CD4-positive, alpha-beta T cell treated with Interleukin-15 for 1 hour (primary cell): ENCODE measurements at regions not wholly inside any gene's neighbourhood (a gene's known extent, or its start where the extent isn't known, plus 50 kb on each side); places are given as distances from the start of the nearest gene placed in this dataset.

Experiments used
- DNase-seq: peaks from one replicate; pipeline ENCODE4 v3.0.0-alpha.2; 2020

DNA sequence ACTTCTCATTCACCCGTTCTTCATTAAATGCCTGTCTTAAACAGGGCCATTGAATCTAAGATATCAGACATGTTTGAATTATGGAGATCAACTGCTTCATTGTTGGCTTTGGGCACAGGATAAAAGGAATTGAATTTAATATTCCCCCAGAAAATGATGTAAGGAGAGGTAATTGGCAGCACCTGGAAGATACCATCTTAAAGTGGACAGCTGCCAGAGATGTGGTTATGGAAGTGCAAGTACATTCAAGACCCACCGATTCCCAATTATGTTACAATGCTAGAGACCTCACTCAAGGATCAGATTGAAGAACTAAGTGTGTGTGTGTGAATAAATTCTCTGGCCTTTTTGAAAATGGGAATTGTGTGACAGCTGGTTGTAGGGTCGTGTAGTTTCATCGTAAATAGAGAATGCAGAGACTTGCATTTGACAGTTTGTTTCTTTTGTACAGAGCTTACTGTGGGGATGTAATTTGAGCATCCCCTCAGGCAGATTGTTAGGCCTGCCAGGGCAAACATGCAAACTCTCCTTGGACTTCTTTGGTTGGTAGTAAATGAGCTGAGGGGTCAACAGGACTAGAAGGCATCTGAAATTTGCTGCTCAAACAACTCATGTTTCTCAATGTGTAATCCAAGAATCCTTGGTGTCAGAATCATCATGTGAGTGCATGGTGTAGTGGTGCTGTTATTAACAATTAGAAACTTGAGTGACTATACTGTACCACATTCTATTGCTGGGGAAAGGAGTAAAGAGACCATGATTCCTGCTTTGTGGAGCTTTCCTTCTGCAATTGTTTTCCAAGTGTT, 359.2 kb upstream of the THRB start:
- no peak for DNase-seq

DNA sequence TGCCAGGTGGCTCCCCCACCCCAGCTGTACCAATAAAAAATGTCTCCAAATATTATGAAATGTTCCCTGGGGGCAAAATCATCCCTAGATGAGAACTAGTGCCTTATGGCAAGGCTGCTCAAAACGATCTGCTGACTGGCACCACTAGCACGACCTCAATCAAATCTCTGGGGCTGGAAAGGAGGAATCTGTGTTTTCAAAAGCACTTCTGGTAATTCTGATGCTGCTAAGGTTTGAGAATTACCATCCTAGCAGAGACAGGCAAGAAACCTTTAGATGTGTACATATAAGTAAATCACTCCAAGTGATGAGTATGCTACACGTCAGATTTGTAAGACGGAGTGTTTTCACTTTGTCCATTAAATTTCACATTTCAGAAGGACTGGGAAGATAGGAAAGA, 360.1 kb upstream of the THRB start:
- DNase-seq, result no peak

DNA sequence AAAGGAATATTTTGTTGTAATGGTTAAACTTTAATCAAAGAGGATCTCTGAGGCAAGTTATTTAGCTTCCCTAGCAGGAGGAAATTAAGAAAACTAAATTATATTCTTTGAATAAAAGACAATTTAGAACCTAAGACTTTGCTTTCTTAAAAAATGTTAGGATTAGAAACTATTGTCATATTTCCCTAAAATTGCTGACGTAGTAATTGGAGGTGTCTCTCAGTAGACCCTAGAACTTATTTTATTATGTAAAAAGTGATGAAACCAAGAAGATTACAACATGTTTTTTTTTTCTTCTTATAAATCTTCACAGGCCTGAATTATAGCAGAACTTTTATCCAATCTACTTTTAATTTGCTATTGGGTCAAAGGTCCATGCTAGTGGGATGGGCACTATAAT, 363.3 kb upstream of the THRB start:
- no peak for DNase-seq

DNA sequence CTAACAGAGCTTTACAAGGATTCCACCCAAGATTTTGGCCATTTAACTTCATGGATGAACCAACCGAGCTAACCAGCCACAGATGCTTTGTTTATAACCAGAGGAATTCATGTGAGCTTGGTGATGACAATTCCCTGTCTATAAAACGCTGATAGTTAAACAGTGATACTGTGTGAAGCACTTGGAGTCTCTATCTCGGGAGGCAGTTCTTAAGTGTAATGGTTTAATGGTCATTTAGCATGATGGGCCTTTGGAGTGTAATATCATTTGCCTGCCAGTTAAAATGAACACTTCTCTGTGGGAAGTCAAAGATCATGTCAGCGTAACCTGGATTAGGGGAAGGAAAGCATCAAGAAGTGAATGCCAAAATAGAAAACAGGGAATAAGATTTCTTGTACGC, 368.6 kb upstream of the THRB start:
- no peak for DNase-seq

DNA sequence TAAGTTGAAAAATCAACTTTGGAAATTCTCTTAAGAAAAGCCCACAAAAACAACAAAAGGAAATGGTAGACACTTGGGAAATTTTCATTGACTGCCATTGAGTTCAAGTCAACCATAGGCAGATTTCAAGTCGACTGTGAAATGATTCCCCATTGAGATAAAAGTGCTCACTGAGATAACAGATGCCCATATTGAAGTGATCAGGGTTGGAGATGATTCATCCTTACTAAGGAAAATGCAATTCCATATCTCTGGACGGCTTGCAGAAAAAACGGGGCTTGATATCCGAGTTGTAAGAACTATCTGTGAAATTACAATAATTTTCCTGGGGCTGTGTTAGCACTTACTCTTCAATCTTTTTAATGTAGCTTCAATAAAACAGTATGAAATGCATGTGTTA, 373.1 kb upstream of the THRB start:
- no peak for DNase-seq

DNA sequence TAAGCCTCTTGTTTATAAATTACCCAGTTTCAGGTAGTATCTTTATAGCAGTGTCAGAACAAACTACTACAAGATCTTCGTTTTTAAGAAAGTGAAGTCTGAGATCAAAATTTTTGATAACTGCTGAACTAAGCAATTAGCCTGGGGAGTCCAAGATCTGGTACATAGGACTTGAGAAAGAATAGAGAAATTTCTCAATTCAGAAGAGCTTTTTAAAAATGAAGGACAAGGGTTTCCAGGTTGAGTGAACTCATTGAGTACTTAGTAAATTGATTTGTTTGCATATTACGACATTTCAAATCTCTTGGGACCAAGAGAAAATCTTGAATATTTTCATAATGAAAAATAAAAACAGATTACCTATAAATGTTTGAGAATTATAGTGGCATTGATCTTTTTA, 386.6 kb upstream of the THRB start:
- DNase-seq, result no peak

DNA sequence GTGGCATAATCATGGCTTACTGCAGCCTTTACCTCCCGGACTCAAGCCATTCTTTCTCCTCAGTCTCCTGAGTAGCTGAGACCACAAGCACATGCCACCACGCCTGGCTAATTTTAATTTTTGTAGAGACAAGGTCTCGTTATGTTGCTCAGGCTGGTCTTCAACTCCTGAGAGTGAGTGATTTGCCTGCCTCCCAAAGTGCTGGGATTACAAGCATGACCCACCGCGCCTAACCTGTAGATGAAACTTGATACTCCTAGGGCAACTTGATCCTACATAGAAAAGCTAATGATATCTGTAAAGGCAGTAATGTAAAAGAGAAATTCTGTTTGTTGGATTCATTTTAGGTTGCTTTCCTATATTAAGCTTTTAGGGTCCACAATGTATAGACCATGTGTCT, 391.9 kb upstream of the THRB start:
- no peak for DNase-seq

DNA sequence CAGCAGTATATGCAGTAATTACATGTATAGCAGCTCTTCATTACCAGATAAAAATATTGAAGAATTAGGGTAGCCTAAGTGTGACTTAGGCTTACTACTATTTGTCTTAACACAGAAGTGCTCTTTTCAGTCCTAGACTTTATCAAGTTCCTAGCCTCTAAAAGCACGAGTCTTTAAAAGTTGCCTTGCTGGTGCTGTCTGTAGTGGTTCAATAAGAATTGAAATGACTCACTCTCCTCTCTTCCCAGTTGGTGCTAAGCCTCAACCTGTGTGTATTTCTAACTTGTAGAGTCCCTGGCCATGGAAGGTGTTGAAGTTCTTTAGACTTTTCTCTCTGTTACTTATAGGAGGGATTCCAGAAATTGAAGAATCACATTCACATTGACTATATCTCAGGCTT, 395.4 kb upstream of the THRB start:
- DNase-seq, result no peak

DNA sequence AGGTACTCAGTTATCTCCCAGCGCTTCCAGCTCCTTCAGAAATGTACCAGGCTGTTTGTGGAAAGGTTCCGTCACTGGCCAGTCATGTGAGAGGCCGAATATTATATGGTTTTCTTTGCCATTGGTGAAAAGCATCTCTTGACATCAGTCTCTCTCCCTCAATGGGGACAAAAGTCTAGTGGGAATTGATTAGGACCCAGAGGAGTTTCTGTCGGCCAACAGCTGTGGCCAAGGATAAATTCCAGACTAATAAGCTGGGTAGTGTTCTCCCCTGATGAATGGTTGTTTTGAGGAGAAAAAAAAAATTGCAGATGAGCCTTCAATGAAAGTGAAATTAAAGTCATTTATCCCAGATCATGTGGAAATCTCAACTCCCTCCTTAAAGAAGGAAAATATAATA, 404.7 kb upstream of the THRB start:
- no peak for DNase-seq

DNA sequence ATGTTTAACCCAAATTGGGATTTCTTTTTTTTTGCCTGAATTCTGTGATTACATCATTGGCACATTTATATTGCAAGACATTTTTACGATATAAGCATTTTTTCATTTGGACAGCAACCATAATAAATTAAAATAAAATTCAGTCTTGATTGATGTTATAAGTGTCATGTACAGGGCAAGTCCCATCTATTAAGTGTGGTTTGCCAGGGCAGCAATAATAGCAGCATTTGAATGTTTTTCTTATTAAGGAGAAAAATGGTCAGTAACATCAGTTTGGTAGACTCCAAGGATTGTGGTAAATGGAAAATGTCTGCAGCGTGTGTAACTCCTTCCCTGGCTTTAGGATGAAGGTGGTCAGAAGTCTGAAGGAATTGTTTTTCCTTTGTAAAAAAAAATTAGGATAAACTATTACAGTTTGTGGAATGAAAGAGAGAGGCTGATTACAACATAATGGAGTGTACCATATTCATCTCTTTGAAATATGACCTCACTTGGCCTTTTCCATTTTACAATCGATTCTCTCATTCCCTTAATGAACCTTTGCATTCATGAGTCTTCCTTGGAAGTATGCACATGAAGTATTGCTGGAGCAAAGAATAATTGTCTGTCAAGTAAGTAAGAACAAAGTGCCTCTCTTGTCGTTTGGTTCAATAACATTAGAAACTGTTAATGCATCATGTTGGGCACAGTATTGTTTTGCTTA, 405.4 kb upstream of the THRB start:
- no peak for DNase-seq

DNA sequence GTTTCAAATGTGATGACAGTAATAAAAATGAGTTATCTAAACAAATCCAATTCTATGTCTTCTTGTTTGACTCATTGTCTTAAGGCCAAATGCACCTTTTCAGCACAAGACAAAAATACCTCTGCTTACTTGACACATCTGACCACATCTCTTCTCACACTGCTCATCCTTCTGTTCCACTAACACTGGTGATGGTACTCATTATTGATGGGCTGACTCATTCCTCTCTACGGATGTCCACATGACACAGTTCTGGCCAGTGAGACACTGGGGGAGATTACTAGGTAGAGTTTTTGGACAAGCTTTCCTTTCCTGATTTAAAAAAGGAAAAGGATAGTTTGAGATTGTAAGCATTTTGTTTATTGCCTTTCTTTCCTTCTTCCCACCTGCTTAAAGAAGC, 410.6 kb upstream of the THRB start:
- DNase-seq, result no peak

DNA sequence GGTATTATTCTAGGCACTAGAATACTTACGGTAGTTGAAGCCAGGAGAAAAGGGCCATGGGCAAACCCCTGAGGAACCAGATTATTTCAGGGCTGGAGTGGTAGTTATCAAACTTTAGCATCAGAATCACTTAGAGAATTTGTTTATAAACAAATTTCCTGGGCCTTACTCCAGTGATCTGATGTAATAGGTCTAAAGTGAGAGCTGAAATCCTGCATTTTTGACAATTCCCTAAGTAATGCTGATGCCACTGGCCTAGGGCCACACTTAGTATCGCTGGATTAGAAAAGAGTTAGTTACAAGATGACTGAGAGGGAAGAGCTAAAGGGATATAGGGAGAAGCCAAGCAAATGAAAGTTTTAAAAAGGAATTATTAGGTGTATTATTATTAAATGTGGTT, 412.5 kb upstream of the THRB start:
- DNase-seq, result no peak

DNA sequence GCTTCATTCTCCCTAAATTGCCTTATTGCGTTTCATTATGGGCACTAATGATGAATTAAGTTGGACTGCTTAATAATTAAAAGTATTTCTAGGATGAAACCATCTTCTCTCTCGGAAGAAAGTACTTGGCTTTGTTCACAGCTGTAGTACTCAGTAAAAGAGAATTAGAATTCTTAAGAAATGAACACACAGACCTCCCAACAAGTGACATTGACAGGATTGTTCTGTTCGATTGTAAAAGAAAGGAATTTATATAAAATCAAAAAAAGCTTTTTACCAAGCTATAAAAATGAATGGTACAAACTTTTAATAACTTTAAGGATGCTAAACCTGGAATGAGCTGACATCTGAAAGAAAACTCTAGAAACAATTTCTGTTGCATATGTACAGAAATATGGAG, 416.4 kb upstream of the THRB start:
- no peak for DNase-seq

DNA sequence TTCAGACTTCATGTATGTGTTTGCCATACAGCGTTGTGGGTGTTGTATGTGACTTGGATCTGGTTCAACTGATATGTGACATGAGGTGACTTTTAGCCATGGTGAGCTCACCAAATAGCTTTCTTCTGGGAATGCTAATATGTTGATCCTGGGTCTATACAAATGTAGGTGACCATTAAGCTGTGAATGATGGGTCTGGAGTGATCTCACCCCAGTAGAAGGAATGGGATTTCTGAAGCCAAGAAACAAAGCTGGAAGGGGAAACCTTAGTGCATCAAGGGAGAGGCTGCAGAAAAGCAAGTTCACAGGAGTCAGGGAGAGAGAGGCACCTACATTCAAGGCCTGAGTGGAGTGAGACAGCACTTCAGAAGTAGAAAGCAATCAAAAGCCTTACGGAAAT, 421.0 kb upstream of the THRB start:
- no peak for DNase-seq

DNA sequence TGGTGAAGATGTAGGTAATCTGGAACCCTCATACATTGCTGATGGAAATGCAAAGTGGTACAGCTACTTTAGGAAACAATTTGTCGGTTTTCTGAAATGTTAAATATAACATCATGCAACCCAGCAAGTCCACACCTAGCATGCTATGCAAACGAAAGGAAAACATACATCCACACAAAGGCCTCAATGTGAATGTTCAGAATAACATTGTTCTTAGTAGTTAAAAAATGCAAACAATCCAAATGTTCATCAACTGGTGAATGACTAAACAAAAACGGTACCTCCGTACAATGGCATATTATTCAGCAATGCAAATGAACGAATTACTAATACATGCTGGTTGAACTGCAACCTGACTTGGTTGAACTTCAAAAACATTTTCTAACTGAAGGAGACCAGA, 423.3 kb upstream of the THRB start:
- DNase-seq, result no peak

DNA sequence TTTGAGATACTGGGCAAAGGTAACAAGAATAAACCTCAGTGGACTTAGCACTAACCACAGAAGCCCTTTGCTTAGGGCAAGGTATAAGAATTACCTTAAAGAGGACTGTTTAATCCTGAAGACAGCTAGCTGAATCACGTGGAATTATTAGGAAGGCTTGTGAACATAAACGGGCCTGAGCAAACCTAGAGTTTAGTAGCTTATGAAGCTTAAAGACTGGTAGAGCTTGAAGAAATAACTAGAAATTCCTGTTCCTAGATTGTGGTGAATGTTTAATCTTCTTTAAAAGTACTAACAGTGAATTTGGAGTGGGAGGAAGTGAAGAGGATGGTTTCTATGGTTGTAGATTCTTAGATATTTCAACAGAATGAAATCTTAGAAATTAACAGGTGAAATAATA, 428.9 kb upstream of the THRB start:
- no peak for DNase-seq

DNA sequence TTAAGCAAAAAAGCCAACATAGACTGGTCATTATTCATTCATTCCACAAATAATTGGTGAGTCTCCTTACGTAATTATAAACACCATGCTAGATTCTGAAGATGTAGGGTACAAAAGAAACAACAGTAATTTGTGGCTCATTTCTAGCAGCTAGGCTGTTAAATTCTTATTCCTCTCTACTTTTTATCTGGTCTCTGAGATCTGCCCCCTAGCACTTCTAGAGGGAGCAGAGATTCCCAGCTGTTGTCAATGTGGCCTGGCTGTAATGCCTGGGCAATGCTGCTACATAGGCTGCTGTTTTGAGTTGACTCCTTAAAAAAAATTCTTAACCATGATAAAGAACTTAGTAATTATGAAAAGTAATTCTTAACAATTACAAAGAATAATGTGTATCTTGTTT, 434.9 kb upstream of the THRB start:
- DNase-seq, result no peak

DNA sequence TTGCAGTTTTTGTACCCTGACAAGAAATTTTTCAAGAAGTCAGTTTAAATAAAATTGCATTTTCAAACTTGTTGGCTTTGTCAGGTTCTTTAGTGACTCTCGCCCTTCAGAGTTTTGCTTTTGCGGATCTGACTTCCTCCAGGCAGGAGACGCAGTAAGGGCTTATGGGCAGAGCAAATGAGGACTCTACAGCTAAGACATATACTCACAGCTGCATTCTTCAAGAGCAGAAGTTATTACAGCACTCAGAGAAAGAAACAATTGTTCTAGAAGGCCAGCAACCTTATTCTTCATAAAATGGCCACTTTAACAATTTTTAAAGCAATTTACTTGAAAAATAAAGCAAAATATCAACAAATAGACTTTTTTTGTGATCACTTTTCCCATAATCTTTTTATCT, 438.8 kb upstream of the THRB start:
- no peak for DNase-seq

DNA sequence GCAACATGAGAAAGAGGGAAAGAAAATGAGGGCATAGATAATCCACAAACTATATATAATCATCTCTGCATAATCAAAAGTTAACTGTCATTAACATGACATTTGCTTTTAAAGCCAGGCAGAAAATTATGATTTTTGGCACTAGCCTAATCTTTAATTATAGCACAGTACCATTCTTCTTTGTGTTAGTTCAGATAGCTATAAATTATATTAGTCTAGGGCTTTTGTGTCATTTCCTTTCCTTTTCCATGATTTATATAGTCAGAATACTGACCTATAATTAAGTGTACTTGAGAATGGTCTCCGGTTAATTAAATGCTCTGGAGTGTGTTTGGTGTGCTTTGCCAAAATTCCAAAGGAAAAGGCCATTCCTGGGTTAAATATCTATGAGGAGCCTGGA, 441.9 kb upstream of the THRB start:
- DNase-seq, result no peak

DNA sequence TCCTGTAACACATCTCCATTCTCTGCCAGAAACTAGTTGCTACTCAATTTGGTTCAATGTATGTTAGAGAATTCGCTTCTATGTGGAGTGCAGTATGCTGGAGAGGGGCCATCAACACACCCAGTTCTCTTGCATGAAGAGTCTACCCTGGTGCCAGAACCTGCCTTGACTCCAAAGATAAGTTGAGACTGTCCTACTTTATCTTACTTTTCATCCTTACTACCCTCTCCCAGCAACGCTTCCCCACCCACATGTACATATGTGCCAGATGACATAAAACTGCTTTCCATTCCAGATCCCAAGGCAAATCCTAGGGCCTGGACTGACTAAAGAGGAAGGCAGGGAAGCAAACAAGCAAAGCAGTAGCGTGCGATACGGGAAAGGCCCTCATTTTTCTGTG, 442.6 kb upstream of the THRB start:
- no peak for DNase-seq

DNA sequence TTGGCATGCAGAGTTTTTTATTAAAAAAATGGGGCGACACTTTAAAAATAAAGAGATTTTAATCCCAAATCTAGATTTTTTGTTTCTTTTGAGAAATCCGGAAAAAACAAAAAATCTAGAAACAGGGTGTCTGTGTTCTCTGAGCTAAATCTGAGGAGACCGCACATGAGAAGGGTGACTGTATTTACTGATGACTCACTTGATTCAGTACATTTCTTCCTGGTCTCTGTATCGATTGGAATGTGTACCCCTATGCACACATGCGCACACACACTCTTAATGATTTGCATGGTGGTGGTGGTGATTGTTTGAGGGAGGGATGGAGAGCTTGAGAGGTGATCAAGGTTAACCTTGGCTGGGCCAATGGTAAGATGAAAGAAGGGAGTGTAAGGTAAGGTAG, 443.1 kb upstream of the THRB start:
- DNase-seq, result no peak

DNA sequence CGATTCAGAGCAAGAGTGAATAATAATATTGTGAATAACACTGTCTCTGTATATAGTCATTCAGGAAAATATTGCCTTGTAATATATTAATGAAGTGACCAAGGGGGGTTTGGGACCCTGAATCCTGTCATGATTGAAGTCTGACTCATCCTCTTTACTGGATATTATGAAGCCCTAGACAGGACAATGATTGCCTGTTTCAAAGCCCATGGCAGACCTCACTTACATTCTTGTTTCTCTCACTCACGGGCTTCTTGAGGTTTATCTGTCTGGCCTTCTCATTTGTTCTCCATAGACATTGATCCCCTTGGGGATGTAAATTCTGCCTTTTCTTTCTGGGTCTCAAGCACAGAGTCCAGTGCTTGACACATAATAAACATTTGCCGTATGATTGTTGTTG, 449.3 kb upstream of the THRB start:
- DNase-seq, result no peak

DNA sequence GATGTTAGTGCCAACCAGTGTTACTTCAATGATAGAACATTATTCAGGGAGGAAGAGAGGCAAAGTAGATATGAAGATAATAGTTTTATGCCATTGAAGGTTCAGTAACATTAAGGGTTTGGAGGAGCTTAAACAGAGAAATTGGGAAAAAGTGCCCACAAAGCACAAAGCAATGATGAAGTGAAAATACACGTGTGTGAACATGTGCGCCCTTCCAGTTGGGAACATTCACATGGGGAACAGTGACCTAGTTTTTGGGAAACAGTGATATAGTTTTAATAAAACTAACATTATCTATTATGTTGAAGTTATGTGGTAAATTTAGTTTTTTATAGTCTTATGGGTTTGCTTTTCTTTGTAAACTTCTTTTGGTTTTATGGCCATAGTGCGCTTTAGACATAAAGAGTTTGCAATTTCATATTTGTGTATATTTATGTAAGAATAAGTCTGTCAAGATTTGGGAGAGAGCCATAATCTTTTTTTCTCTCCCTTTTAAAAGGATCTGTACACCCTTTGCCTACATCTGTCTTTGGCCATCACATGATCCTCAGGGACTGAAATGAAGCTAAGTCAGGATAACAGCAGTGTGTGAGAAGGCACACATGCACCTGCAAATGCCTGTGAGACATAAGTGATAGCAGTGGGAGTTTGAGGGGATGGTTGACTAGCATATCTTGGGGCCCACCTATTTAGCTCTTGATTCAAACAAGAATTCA, 450.3 kb upstream of the THRB start:
- no peak for DNase-seq

DNA sequence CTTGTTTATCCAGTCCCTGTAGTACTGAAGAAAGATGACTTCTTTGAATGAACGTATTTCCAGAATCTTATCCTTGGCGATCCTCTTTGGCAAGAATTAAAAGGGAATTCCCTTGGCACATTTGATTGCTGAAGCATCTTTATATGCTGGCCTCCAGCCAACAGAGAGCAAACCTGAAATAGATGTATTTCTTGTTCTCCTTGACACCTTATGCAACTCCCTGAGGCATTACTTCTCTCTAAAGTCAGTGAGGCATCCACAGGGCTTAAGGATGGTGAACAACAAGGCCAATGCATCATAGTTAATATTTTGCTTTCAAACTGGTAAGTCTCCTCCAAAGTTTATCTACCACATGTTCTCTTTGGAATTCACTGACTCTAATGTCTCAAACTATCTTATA, 450.9 kb upstream of the THRB start:
- no peak for DNase-seq
